ENCODE measurements at regions not wholly inside any gene's neighbourhood (a gene's known extent, or its start where the extent isn't known, plus 50 kb on each side); places are given as distances from the start of the nearest gene placed in this dataset.

DNA sequence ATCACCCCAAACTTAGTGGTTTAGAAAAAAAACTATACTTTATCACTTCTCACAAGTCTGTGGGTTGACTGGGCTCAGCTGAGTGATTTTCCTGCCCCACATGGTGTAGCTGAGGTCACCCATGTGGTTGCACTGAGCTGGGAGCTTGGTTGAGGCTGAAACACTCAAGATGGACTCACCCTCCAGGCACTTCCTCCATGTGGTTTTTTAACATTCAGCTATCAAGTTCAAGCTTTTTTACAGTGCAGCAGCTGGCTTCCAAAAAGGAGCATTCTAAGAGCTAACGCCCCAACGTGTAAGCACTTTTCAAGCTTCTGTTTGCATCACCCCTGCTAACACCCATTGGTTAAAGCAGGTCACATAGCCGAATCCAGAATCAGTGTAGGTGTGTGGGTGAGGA, 105.9 kb upstream of the CREB1 start:
- no peak for DNase-seq
- H3K27ac ChIP-seq (ENCODE audit: low read depth in 1 of 2, low read length in 2 of 2) = no peak overlapping the region
- no peaks in the 10 kb centered on the region for H3K9me3 ChIP-seq (replicated peaks in 1 of 2; ENCODE audit: control insufficient read depth in 1 of 2, insufficient read depth in 1 of 2, low read length in 2 of 2)
- H3K9me3 Mint-ChIP-seq = peaks cover 0 to 20% (median 7%) of the 10 kb centered on the region in 7 donors
- peaks cover 0 to 2% of the 10 kb centered on the region in 2 donors for H3K36me3 Mint-ChIP-seq
- no peak overlapping the region for H3K4me3 ChIP-seq (replicated peaks in 1 of 3; ENCODE audit: low read depth in 2 of 3, low read length in 3 of 3)
- no peaks in the 10 kb centered on the region for H3K79me2 ChIP-seq (ENCODE audit: insufficient read depth, low read length)
- H3K27me3 Mint-ChIP-seq (ENCODE audit: low read depth in 3 of 3) = peaks cover 0 to 3% (median 3%) of the 10 kb centered on the region in 3 donors
- H3K9ac ChIP-seq (ENCODE audit: insufficient read depth, low read length, poor library complexity, severe bottlenecking) = no peak overlapping the region
- H2AFZ ChIP-seq (ENCODE audit: insufficient read depth, low read depth, low read length, poor library complexity, severe bottlenecking) = no peak overlapping the region
- peaks cover 4% of the 10 kb centered on the region for H3K4me1 Mint-ChIP-seq
- TF ChIP-seq, protein P1, sequence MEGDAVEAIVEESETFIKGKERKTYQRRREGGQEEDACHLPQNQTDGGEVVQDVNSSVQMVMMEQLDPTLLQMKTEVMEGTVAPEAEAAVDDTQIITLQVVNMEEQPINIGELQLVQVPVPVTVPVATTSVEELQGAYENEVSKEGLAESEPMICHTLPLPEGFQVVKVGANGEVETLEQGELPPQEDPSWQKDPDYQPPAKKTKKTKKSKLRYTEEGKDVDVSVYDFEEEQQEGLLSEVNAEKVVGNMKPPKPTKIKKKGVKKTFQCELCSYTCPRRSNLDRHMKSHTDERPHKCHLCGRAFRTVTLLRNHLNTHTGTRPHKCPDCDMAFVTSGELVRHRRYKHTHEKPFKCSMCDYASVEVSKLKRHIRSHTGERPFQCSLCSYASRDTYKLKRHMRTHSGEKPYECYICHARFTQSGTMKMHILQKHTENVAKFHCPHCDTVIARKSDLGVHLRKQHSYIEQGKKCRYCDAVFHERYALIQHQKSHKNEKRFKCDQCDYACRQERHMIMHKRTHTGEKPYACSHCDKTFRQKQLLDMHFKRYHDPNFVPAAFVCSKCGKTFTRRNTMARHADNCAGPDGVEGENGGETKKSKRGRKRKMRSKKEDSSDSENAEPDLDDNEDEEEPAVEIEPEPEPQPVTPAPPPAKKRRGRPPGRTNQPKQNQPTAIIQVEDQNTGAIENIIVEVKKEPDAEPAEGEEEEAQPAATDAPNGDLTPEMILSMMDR (IDR thresholded peaks at IDR 0.05) = no peak
- H3K27ac Mint-ChIP-seq = no peak overlapping the region
- no peaks in the 10 kb centered on the region for H3K4me1 ChIP-seq (ENCODE audit: control insufficient read depth in 1 of 2, insufficient read depth in 2 of 2, low read length in 2 of 2)
- no peaks in the 10 kb centered on the region for H4K20me1 ChIP-seq (ENCODE audit: insufficient read depth, low read length)
- H3K27me3 ChIP-seq (ENCODE audit: control insufficient read depth in 2 of 2, insufficient read depth in 2 of 2, low read length in 2 of 2) = no peaks in the 10 kb centered on the region
- intact Hi-C loops (cut with micrococcal nuclease) = no loop called here
- H3K4me3 Mint-ChIP-seq = no peak overlapping the region
- H3K4me2 ChIP-seq (replicated peaks; ENCODE audit: extremely low read depth, low read length, poor library complexity, severe bottlenecking) = no peak overlapping the region
- no peaks in the 10 kb centered on the region for H3K36me3 ChIP-seq (replicated peaks in 1 of 2; ENCODE audit: control insufficient read depth in 1 of 2, insufficient read depth in 2 of 2, low read length in 2 of 2)
- no CpG with 5 or more reads among the region's 3 CpGs for WGBS (ENCODE audit: insufficient coverage)

DNA sequence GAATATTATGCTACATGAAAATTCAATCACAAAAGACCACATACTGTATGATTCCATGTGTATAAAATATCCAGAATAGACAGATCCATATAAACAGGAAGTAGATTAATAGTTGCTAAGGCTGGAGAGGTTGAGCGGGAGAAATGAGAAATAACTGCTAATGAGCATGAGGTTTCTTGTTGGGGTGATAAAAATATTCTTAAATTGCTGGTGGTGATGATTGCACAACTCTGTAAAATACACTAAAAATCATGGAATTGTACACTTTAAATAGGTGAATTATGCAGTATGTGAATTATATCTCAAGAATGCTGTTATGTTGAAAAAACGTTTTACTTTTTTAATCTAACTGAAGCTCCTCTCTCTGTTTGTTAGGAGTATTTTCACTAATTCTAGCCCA, 101.8 kb upstream of the CREB1 start:
- no peaks in the 10 kb centered on the region for H4K20me1 ChIP-seq (ENCODE audit: insufficient read depth, low read length)
- no peak overlapping the region for H3K27ac ChIP-seq (ENCODE audit: low read depth in 1 of 2, low read length in 2 of 2)
- no peak overlapping the region for H3K4me3 Mint-ChIP-seq
- no peak overlapping the region for H3K4me2 ChIP-seq (replicated peaks; ENCODE audit: extremely low read depth, low read length, poor library complexity, severe bottlenecking)
- H3K9ac ChIP-seq (ENCODE audit: insufficient read depth, low read length, poor library complexity, severe bottlenecking) = no peak overlapping the region
- DNase-seq = no peak
- H3K4me3 ChIP-seq (replicated peaks in 1 of 3; ENCODE audit: low read depth in 2 of 3, low read length in 3 of 3) = no peak overlapping the region
- H3K9me3 ChIP-seq (replicated peaks in 1 of 2; ENCODE audit: control insufficient read depth in 1 of 2, insufficient read depth in 1 of 2, low read length in 2 of 2) = no peaks in the 10 kb centered on the region
- H3K79me2 ChIP-seq (ENCODE audit: insufficient read depth, low read length) = no peaks in the 10 kb centered on the region
- H3K4me1 ChIP-seq (ENCODE audit: control insufficient read depth in 1 of 2, insufficient read depth in 2 of 2, low read length in 2 of 2) = no peaks in the 10 kb centered on the region
- H3K27ac Mint-ChIP-seq = no peak overlapping the region
- H3K27me3 Mint-ChIP-seq (ENCODE audit: low read depth in 3 of 3) = peaks cover 0 to 3% (median 2%) of the 10 kb centered on the region in 3 donors
- peaks cover 0 to 10% (median 7%) of the 10 kb centered on the region in 7 donors for H3K9me3 Mint-ChIP-seq
- H2AFZ ChIP-seq (ENCODE audit: insufficient read depth, low read depth, low read length, poor library complexity, severe bottlenecking) = no peak overlapping the region
- intact Hi-C loops (cut with micrococcal nuclease) = no loop called here
- H3K4me1 Mint-ChIP-seq = peaks cover 4% of the 10 kb centered on the region
- no CpG with 5 or more reads among the region's 2 CpGs for WGBS (ENCODE audit: insufficient coverage)
- H3K27me3 ChIP-seq (ENCODE audit: control insufficient read depth in 2 of 2, insufficient read depth in 2 of 2, low read length in 2 of 2) = no peaks in the 10 kb centered on the region
- peaks cover 0 to 2% of the 10 kb centered on the region in 2 donors for H3K36me3 Mint-ChIP-seq
- TF ChIP-seq, protein P1 (IDR thresholded peaks at IDR 0.05) = no peak
- no peaks in the 10 kb centered on the region for H3K36me3 ChIP-seq (replicated peaks in 1 of 2; ENCODE audit: control insufficient read depth in 1 of 2, insufficient read depth in 2 of 2, low read length in 2 of 2)
